ENCODE measurements at regions not wholly inside any gene's neighbourhood (a gene's known extent, or its start where the extent isn't known, plus 50 kb on each side); places are given as distances from the start of the nearest gene placed in this dataset.

- TF ChIP-seq PRDM10 (tag by site-specific recombination; IDR thresholded peaks at IDR 0.05) (no peak), ZNF26 (tag by site-specific recombination; IDR thresholded peaks at IDR 0.05) (no peak), ZNF707 (tag by site-specific recombination; IDR thresholded peaks at IDR 0.05) (no peak), ZNF366 (tag by site-specific recombination; conservative IDR thresholded peaks at IDR 0.05) (no peak), ZNF433 (tag by site-specific recombination; IDR thresholded peaks at IDR 0.05; ENCODE audit: low read depth) (no peak), ZBTB44 (tag by site-specific recombination; IDR thresholded peaks at IDR 0.05) (no peak), ZBTB48 (tag by site-specific recombination; IDR thresholded peaks at IDR 0.05) (no peak), ZNF692 (tag by site-specific recombination; IDR thresholded peaks at IDR 0.05) (no peak), KLF10 (tag by site-specific recombination; IDR thresholded peaks at IDR 0.05) (no peak), ZNF133 (tag by site-specific recombination; IDR thresholded peaks at IDR 0.05) (no peak), TRIM28 (IDR thresholded peaks at IDR 0.05; ENCODE audit: borderline replicate concordance, low read length) (no peak)
Observed at GRCh38 chr10:2676455-2676854, 390.9 kb upstream of the PFKP start (continued).

- Histone ChIP-seq H3K27ac (ENCODE audit: extremely low read depth, low read depth, low read length) (no peak overlapping the region), H3K9me3 (ENCODE audit: control insufficient read depth, insufficient read depth, low read depth, low read length) (no peaks in the 10 kb centered on the region), H3K36me3 (ENCODE audit: control insufficient read depth in 2 of 2, insufficient read depth in 1 of 2, low read length in 2 of 2) (no peaks in the 10 kb centered on the region), H3K4me1 (ENCODE audit: control insufficient read depth, insufficient read depth, low read length) (no peaks in the 10 kb centered on the region), H3K4me3 (ENCODE audit: low read depth, low read length) (no peak overlapping the region)
- POLR2A ChIA-PET: no interaction called here
- CTCF ChIA-PET: no interaction called here
- TF ChIP-seq ZNF521 (tag by site-specific recombination; IDR thresholded peaks at IDR 0.05) (no peak), GFI1B (tag by site-specific recombination; IDR thresholded peaks at IDR 0.05) (no peak), ZIC2 (tag by site-specific recombination; IDR thresholded peaks at IDR 0.05) (no peak), ZNF664 (tag by site-specific recombination; IDR thresholded peaks at IDR 0.05) (no peak), ZNF324 (tag by site-specific recombination; IDR thresholded peaks at IDR 0.05) (no peak), OVOL3 (tag by site-specific recombination; IDR thresholded peaks at IDR 0.05) (no peak), ZNF768 (tag by site-specific recombination; IDR thresholded peaks at IDR 0.05) (no peak), ZNF404 (tag by site-specific recombination; IDR thresholded peaks at IDR 0.05) (no peak), ZNF48 (tag by site-specific recombination; IDR thresholded peaks at IDR 0.05) (no peak), AEBP2 (tag by site-specific recombination; IDR thresholded peaks at IDR 0.05; ENCODE audit: borderline replicate concordance) (no peak), HIC1 (tag by site-specific recombination; IDR thresholded peaks at IDR 0.05) (no peak), ZNF223 (tag by site-specific recombination; IDR thresholded peaks at IDR 0.05) (no peak), ZNF791 (tag by site-specific recombination; IDR thresholded peaks at IDR 0.05) (no peak)
Observed at GRCh38 chr10:2674451-2674850, 392.9 kb upstream of the PFKP start.
